Mesothelial cell of epicardium (in vitro differentiated cells): ENCODE measurements at regions not wholly inside any gene's neighbourhood (a gene's known extent, or its start where the extent isn't known, plus 50 kb on each side); places are given as distances from the start of the nearest gene placed in this dataset.

Source experiments
- DNase-seq, 2 experiments: peaks; one replicate each; pipeline ENCODE4 v3.0.0; 2021; ENCODE audit warnings: low spot score in 2 of 2; ENCODE audit not compliant: unreplicated experiment in 2 of 2
- H3K27ac Mint-ChIP-seq: 2 replicates; pipeline ENCODE4 v1.8.0; 2021; ENCODE audit warnings: mixed read lengths
- H3K27me3 Mint-ChIP-seq: 2 replicates; pipeline ENCODE4 v1.8.0; 2021; ENCODE audit warnings: low read depth, mixed read lengths
- H3K36me3 Mint-ChIP-seq: 2 replicates; pipeline ENCODE4 v1.8.0; 2021; ENCODE audit warnings: mixed read lengths
- H3K4me1 Mint-ChIP-seq: 2 replicates; pipeline ENCODE4 v1.8.0; 2021; ENCODE audit warnings: mixed read lengths
- H3K4me3 Mint-ChIP-seq: 2 replicates; pipeline ENCODE4 v1.8.0; 2021; ENCODE audit warnings: mild to moderate bottlenecking, moderate library complexity, mixed read lengths
- H3K9me3 Mint-ChIP-seq: 2 replicates; pipeline ENCODE4 v1.8.0; 2021; ENCODE audit warnings: mixed read lengths
- CTCF ChIP-seq: fragments of 200-600 bp; sonication (generic); IDR thresholded peaks from one replicate; pipeline ENCODE4 v1.5.0; 2021; ENCODE audit warnings: antibody characterized with exemption; ENCODE audit not compliant: unreplicated experiment

- no peaks in the 10 kb centered on the region for H3K36me3 Mint-ChIP-seq
- peaks cover 60% of the 10 kb centered on the region for H3K4me1 Mint-ChIP-seq
- H3K27ac Mint-ChIP-seq = no peak overlapping the region
- H3K4me3 Mint-ChIP-seq = no peak overlapping the region
- DNase-seq = no peak
- no peaks in the 10 kb centered on the region for H3K9me3 Mint-ChIP-seq
- TF ChIP-seq CTCF = no peak
- H3K27me3 Mint-ChIP-seq = no peaks in the 10 kb centered on the region
Observed at GRCh38 chr6:139885909-139886308, 511.5 kb upstream of the CITED2 start.

- H3K9me3 Mint-ChIP-seq = no peaks in the 10 kb centered on the region
- no peaks in the 10 kb centered on the region for H3K36me3 Mint-ChIP-seq
- TF ChIP-seq CTCF = no peak
- DNase-seq = no peak
- no peak overlapping the region for H3K4me3 Mint-ChIP-seq
- peak overlapping the region; percentile 86 for H3K27ac Mint-ChIP-seq
- no peaks in the 10 kb centered on the region for H3K27me3 Mint-ChIP-seq
- H3K4me1 Mint-ChIP-seq = peaks cover 53% of the 10 kb centered on the region
Observed at GRCh38 chr6:139883776-139884175, 509.3 kb upstream of the CITED2 start.

GRCh38 chr6:139882977-139883728 is 508.7 kb upstream of the CITED2 start:
- DNase-seq = no peak
- peak overlapping the region; percentile 86 for H3K27ac Mint-ChIP-seq

GRCh38 chr6:139882234-139882633 is 507.8 kb upstream of the CITED2 start:
- Mint-ChIP-seq H3K27ac (peak overlapping the region; percentile 86), H3K36me3 (no peaks in the 10 kb centered on the region), H3K9me3 (no peaks in the 10 kb centered on the region), H3K27me3 (no peaks in the 10 kb centered on the region), H3K4me3 (peak overlapping the region; percentile 10), H3K4me1 (peaks cover 40% of the 10 kb centered on the region)
- TF ChIP-seq CTCF = no peak
- peak in 1 of 2 experiments; percentile 40 for DNase-seq

More at GRCh38 chr6:139882977-139883728, 508.7 kb upstream of the CITED2 start:
- H3K36me3 Mint-ChIP-seq = no peaks in the 10 kb centered on the region
- no peaks in the 10 kb centered on the region for H3K9me3 Mint-ChIP-seq
- H3K4me1 Mint-ChIP-seq = peaks cover 46% of the 10 kb centered on the region
- TF ChIP-seq CTCF = no peak
- H3K4me3 Mint-ChIP-seq = no peak overlapping the region
- no peaks in the 10 kb centered on the region for H3K27me3 Mint-ChIP-seq

GRCh38 chr6:139881728-139882211 is 507.3 kb upstream of the CITED2 start:
- DNase-seq = no peak
- peaks cover 37% of the 10 kb centered on the region for H3K4me1 Mint-ChIP-seq
- H3K36me3 Mint-ChIP-seq = no peaks in the 10 kb centered on the region
- H3K9me3 Mint-ChIP-seq = no peaks in the 10 kb centered on the region
- no peak overlapping the region for H3K4me3 Mint-ChIP-seq
- H3K27ac Mint-ChIP-seq = peak overlapping the region; percentile 86
- peak; percentile 63 for TF ChIP-seq CTCF
- no peaks in the 10 kb centered on the region for H3K27me3 Mint-ChIP-seq
